GM12878 (cell line): ENCODE measurements at regions not wholly inside any gene's neighbourhood (a gene's known extent, or its start where the extent isn't known, plus 50 kb on each side); places are given as distances from the start of the nearest gene placed in this dataset.

ENCODE experiments used
- ATAC-seq: fragments of 200-7000 bp; cut with Tn5 transposase; 3 replicates; pipeline ENCODE4 v1.9.1; 2020; ENCODE audit warnings: mild to moderate bottlenecking, moderate library complexity
- BruUV-seq: library from RNA; stranded (reverse); fragments of 400-500 nt; replicated peaks from 2 replicates; lab custom pipeline; 2021; lab: Mats Ljungman, UMichigan
- CTCF ChIA-PET: fragments of 300-600 bp; sonication (Branson Sonifier 250); formaldehyde crosslinking; extraction: SDS; loops from one replicate; lab custom pipeline; 2021; ENCODE audit warnings: inconsistent platforms; lab: Yijun Ruan, JAX
- POLR2A ChIA-PET: fragments of 350-600 bp; formaldehyde crosslinking; extraction: SDS; loops from one replicate; lab custom pipeline; 2021; ENCODE audit warnings: inconsistent platforms; lab: Charles Lee
- RAD21 ChIA-PET: fragments of 300-600 bp; sonication (Branson Sonifier 250); formaldehyde crosslinking; loops from one replicate; lab custom pipeline; 2023; ENCODE audit warnings: antibody characterized with exemption; ENCODE audit not compliant: unreplicated experiment; lab: Charles Lee
- SMC1A ChIA-PET: fragments of 300-600 bp; sonication (Branson Sonifier 250); formaldehyde crosslinking; loops from one replicate; lab custom pipeline; 2023; ENCODE audit not compliant: unreplicated experiment, uncharacterized antibody; lab: Charles Lee
- DNase-seq: peaks from one replicate; pipeline ENCODE4 v3.0.0-alpha.2; 2011; ENCODE audit warnings: low read depth, low spot score
- FAIRE-seq: peaks from 3 replicates; lab custom pipeline; 2011; peaks lifted over from hg19 to GRCh38; lab: Jason Lieb, UNC
- H2AFZ ChIP-seq: 2 replicates; pipeline ENCODE4 v1.6.0; 2011; ENCODE audit warnings: low read depth, low read length, control low read depth; ENCODE audit not compliant: control insufficient read depth
- H3K27ac ChIP-seq: 2 replicates; pipeline ENCODE4 v1.5.1; 2011; ENCODE audit warnings: control low read depth; ENCODE audit not compliant: control insufficient read depth, insufficient read depth
- H3K27me3 ChIP-seq, 2 experiments: replicated peaks in 1 of 2; 2 replicates each; pipeline versions ENCODE4 v1.6.0 to v1.6.1; 2011; ENCODE audit warnings: low read length in 1 of 2; ENCODE audit not compliant: control insufficient read depth in 2 of 2, insufficient read depth in 2 of 2
- H3K36me3 ChIP-seq, 2 experiments: 2 replicates each; pipeline ENCODE4 v1.5.1; 2011; ENCODE audit warnings: low read length in 1 of 2; ENCODE audit not compliant: control insufficient read depth in 2 of 2, insufficient read depth in 2 of 2
- H3K4me1 ChIP-seq: 2 replicates; pipeline ENCODE4 v1.6.1; 2011; ENCODE audit warnings: mild to moderate bottlenecking, low read length, moderate library complexity, mixed read lengths; ENCODE audit not compliant: control insufficient read depth, insufficient read depth
- H3K4me2 ChIP-seq: 2 replicates; pipeline ENCODE4 v1.6.0; 2011; ENCODE audit warnings: control low read depth; ENCODE audit not compliant: control insufficient read depth, insufficient read depth
- H3K4me3 ChIP-seq: fragments of 200-600 bp; sonication (generic); 2 replicates; pipeline ENCODE4 v1.5.1; 2016
- H3K79me2 ChIP-seq: 2 replicates; pipeline ENCODE4 v1.6.0; 2011; ENCODE audit warnings: low read length; ENCODE audit not compliant: control insufficient read depth, insufficient read depth
- H3K9ac ChIP-seq: 2 replicates; pipeline ENCODE4 v1.8.0; 2011; ENCODE audit warnings: low read length, control low read depth, mixed read lengths; ENCODE audit not compliant: control insufficient read depth, insufficient read depth
- H3K9me3 ChIP-seq: replicated peaks from 3 replicates; pipeline ENCODE4 v1.5.1; 2011; ENCODE audit warnings: mild to moderate bottlenecking, low read length; ENCODE audit not compliant: control insufficient read depth, insufficient read depth
- H4K20me1 ChIP-seq: 2 replicates; pipeline ENCODE4 v1.6.0; 2011; ENCODE audit not compliant: control insufficient read depth, insufficient read depth
- BCL11A ChIP-seq: IDR thresholded peaks from 2 replicates; pipeline ENCODE4 v1.6.1; 2011; ENCODE audit warnings: low read depth, low read length
- CBX5 ChIP-seq: sonication (generic); IDR thresholded peaks from 2 replicates; pipeline ENCODE4 v1.6.1; 2016; ENCODE audit warnings: low read depth, moderate library complexity, mild to moderate bottlenecking, inconsistent platforms
- CEBPB ChIP-seq, 2 experiments: fragments of 150-350 bp in 1 of 2; IDR thresholded peaks; 2 replicates each; pipeline ENCODE4 v1.6.1; 2012 to 2014; ENCODE audit warnings: low read depth in 2 of 2, low read length in 2 of 2, borderline replicate concordance in 1 of 2, inconsistent platforms in 1 of 2
- EED ChIP-seq: sonication (generic); IDR thresholded peaks from 2 replicates; pipeline ENCODE4 v1.6.1; 2016; ENCODE audit warnings: antibody characterized with exemption, low read depth
- EZH2 ChIP-seq: IDR thresholded peaks from 2 replicates; pipeline ENCODE4 v1.6.1; 2012; ENCODE audit warnings: low read depth, mild to moderate bottlenecking, control low read depth, inconsistent platforms, low read length, borderline replicate concordance; ENCODE audit not compliant: control insufficient read depth
- NR2C2 ChIP-seq: IDR thresholded peaks from 2 replicates; pipeline ENCODE4 v1.6.1; 2011; ENCODE audit warnings: borderline replicate concordance, low read depth; ENCODE audit not compliant: control insufficient read depth, insufficient read length
- PAX8 ChIP-seq: fragments of 450-650 bp; IDR thresholded peaks from 2 replicates; pipeline ENCODE4 v1.6.1; 2017; ENCODE audit warnings: mild to moderate bottlenecking, moderate library complexity
- RELA ChIP-seq: fragments of 450-650 bp; IDR thresholded peaks from 2 replicates; pipeline ENCODE4 v1.8.0; 2014; ENCODE audit warnings: borderline replicate concordance; ENCODE audit not compliant: partially characterized antibody
- SREBF2 ChIP-seq: IDR thresholded peaks from 2 replicates; pipeline ENCODE4 v1.6.1; 2012; ENCODE audit warnings: mild to moderate bottlenecking, low read length
- SUPT20H ChIP-seq: IDR thresholded peaks from 2 replicates; pipeline ENCODE4 v1.6.1; 2011; ENCODE audit warnings: low read depth, mild to moderate bottlenecking, low read length, moderate library complexity, borderline replicate concordance; ENCODE audit not compliant: control insufficient read depth
- TCF3 ChIP-seq: IDR thresholded peaks from 2 replicates; pipeline ENCODE4 v1.6.1; 2012; ENCODE audit warnings: low read depth, mild to moderate bottlenecking, low read length, borderline replicate concordance; ENCODE audit not compliant: insufficient read depth
- YY1 ChIP-seq: IDR thresholded peaks from 2 replicates; pipeline ENCODE4 v1.6.1; 2011; ENCODE audit warnings: low read depth, mild to moderate bottlenecking, low read length
- ZNF217 ChIP-seq: fragments of 450-650 bp; IDR thresholded peaks from 2 replicates; pipeline ENCODE4 v1.6.1; 2017; ENCODE audit warnings: antibody characterized with exemption, mild to moderate bottlenecking
- WGBS: methylation state at CpG from one replicate; pipeline ENCODE4 v1.1.6; 2016; ENCODE audit warnings: low lambda C conversion rate; ENCODE audit not compliant: insufficient replicate concordance, insufficient coverage; ENCODE audit errors: missing lambda C conversion rate; 5-methylcytosine and 5-hydroxymethylcytosine counted together
- in situ Hi-C: fragments of 300-500 bp; cut with MboI; formaldehyde crosslinking; loops from 9 replicates; pipeline ENCODE4 v1.14.3; 2018; ENCODE audit warnings: mixed read lengths
- intact Hi-C: fragments of 100-400 bp; cut with micrococcal nuclease; formaldehyde crosslinking; loops from one replicate; pipeline ENCODE4 v1.14.2; 2022; ENCODE audit not compliant: unreplicated experiment
- TF ChIP-seq, protein P1 (sequence below): IDR thresholded peaks from 2 replicates; pipeline ENCODE4 v1.6.1; 2012; ENCODE audit warnings: low read depth, low read length, improper control_type of control experiment
- TF ChIP-seq, protein P2 (sequence below): fragments of 450-650 bp; IDR thresholded peaks from 2 replicates; pipeline ENCODE4 v1.6.1; 2017; ENCODE audit warnings: low read depth, mild to moderate bottlenecking, moderate library complexity

DNA sequence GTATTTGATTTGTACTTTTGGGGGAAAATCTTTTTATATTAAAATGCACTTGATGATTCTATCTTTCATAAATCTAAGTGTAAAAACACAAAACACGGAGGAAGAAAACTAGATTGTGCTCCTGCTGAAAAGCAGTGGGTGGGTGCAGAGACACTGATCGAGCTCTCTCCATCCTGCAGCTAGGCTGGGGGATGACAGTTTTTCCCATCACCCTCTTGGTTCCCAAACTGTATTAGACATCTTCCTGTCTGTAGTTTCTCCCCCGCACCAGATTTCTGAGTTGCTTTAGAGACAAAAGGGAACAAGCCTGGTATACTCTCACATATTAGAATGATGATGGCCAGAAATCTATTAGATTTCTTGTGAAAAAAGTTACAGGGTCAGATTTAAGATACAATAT, 99.6 kb downstream of the FAM114A2 start:
- no peak overlapping the region for H3K4me3 ChIP-seq
- no peak overlapping the region for H3K9ac ChIP-seq
- no peak overlapping the region for H2AFZ ChIP-seq
- FAIRE-seq (no peak), ATAC-seq (no peak), DNase-seq (no peak)
- RAD21 ChIA-PET, result no interaction called here
- H3K27ac ChIP-seq, result no peak overlapping the region
- CTCF ChIA-PET, result no interaction called here
- no peaks in the 10 kb centered on the region for H4K20me1 ChIP-seq
- no peaks in the 10 kb centered on the region for H3K4me1 ChIP-seq
- POLR2A ChIA-PET, result no interaction called here
- in situ Hi-C loops, result no loop called here
- no peaks in the 10 kb centered on the region for H3K27me3 ChIP-seq
- H3K36me3 ChIP-seq, result no peaks in the 10 kb centered on the region
- H3K79me2 ChIP-seq, result no peaks in the 10 kb centered on the region
- WGBS, result 62% methylated on average over 3 of the region's 3 CpGs
- BruUV-seq, result no TSS peak
- TF ChIP-seq BCL11A, result no peak
- TF ChIP-seq, protein P1, sequence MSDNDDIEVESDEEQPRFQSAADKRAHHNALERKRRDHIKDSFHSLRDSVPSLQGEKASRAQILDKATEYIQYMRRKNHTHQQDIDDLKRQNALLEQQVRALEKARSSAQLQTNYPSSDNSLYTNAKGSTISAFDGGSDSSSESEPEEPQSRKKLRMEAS, result no peak
- no peak for TF ChIP-seq RELA
- no peak for TF ChIP-seq TCF3
- TF ChIP-seq EZH2, result no peak
- TF ChIP-seq NR2C2, result no peak
- no peak for TF ChIP-seq CBX5
- TF ChIP-seq ZNF217, result no peak
- no peak for TF ChIP-seq YY1
- TF ChIP-seq CEBPB (IDR thresholded peaks at IDR 0.05; ENCODE audit: borderline replicate concordance in 1 of 2, low read depth in 2 of 2, low read length in 2 of 2), result no peak
- no peak for TF ChIP-seq PAX8
- no peak for TF ChIP-seq SUPT20H
- no peak for TF ChIP-seq SREBF2
- TF ChIP-seq, protein P2, sequence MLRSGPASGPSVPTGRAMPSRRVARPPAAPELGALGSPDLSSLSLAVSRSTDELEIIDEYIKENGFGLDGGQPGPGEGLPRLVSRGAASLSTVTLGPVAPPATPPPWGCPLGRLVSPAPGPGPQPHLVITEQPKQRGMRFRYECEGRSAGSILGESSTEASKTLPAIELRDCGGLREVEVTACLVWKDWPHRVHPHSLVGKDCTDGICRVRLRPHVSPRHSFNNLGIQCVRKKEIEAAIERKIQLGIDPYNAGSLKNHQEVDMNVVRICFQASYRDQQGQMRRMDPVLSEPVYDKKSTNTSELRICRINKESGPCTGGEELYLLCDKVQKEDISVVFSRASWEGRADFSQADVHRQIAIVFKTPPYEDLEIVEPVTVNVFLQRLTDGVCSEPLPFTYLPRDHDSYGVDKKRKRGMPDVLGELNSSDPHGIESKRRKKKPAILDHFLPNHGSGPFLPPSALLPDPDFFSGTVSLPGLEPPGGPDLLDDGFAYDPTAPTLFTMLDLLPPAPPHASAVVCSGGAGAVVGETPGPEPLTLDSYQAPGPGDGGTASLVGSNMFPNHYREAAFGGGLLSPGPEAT, result no peak
- TF ChIP-seq EED, result no peak
- H3K9me3 ChIP-seq, result peaks cover 8% of the 10 kb centered on the region
- no peak overlapping the region for H3K4me2 ChIP-seq
- intact Hi-C loops, result no loop called here
- SMC1A ChIA-PET, result no interaction called here
